HepG2 (cell line): ENCODE measurements at regions not wholly inside any gene's neighbourhood (a gene's known extent, or its start where the extent isn't known, plus 50 kb on each side); places are given as distances from the start of the nearest gene placed in this dataset.
A peak's percentile ranks its signal among the peaks of the same experiment; 100 is the strongest.

Source experiments
- AHDC1 ChIP-seq: sonication (generic); formaldehyde crosslinking; IDR thresholded peaks from 2 replicates; pipeline ENCODE4 v1.5.1; 2020; ENCODE audit warnings: mild to moderate bottlenecking, missing genetic modification reagents, borderline replicate concordance
- DMTF1 ChIP-seq: sonication (generic); formaldehyde crosslinking; IDR thresholded peaks from 2 replicates; pipeline ENCODE4 v1.4.0; 2020; ENCODE audit warnings: mild to moderate bottlenecking, missing genetic modification reagents
- DPF2 ChIP-seq: sonication (generic); formaldehyde crosslinking; IDR thresholded peaks from 2 replicates; pipeline ENCODE4 v1.4.0; 2020; ENCODE audit warnings: mild to moderate bottlenecking, low read depth, missing genetic modification reagents, borderline replicate concordance
- E2F5 ChIP-seq: sonication (generic); formaldehyde crosslinking; conservative IDR thresholded peaks from 2 replicates; pipeline ENCODE4 v1.4.0; 2020; ENCODE audit warnings: missing genetic modification reagents
- EP300 ChIP-seq, 3 experiments: sonication (generic) in 1 of 3; formaldehyde crosslinking in 1 of 3; IDR thresholded peaks; 2 replicates each; pipeline versions ENCODE4 v1.5.1 to v1.6.1; 2011 to 2020; ENCODE audit warnings: low read depth in 2 of 3, low read length in 2 of 3, borderline replicate concordance in 1 of 3, improper control_type of control experiment in 1 of 3, mild to moderate bottlenecking in 1 of 3, missing genetic modification reagents in 1 of 3, moderate library complexity in 1 of 3
- GPN1 ChIP-seq: sonication (generic); formaldehyde crosslinking; IDR thresholded peaks from 2 replicates; pipeline ENCODE4 v1.5.1; 2020; ENCODE audit warnings: missing genetic modification reagents, borderline replicate concordance
- KAT2B ChIP-seq: fragments of 150-350 bp; IDR thresholded peaks from 2 replicates; pipeline ENCODE4 v1.6.1; 2014; ENCODE audit warnings: low read depth, low read length, borderline replicate concordance
- NR2F1 ChIP-seq, 2 experiments: fragments of 450-650 bp in 1 of 2; formaldehyde crosslinking in 1 of 2; IDR thresholded peaks; 2 replicates each; pipeline versions ENCODE4 v1.5.0 to v1.6.1; 2016 to 2020; ENCODE audit warnings: mild to moderate bottlenecking in 1 of 2, missing compliant biosample characterization in 1 of 2, missing genetic modification reagents in 1 of 2, moderate library complexity in 1 of 2
- SIX1 ChIP-seq: sonication (generic); formaldehyde crosslinking; IDR thresholded peaks from 2 replicates; pipeline ENCODE4 v1.4.0; 2020; ENCODE audit warnings: missing genetic modification reagents, borderline replicate concordance
- ZNF430 ChIP-seq: sonication (generic); formaldehyde crosslinking; IDR thresholded peaks from 2 replicates; pipeline ENCODE4 v1.9.0; 2021; ENCODE audit warnings: mild to moderate bottlenecking, missing genetic modification reagents
- ZNF484 ChIP-seq: sonication (generic); formaldehyde crosslinking; IDR thresholded peaks from 2 replicates; pipeline ENCODE4 v1.5.1; 2020; ENCODE audit warnings: mild to moderate bottlenecking, low read depth, missing genetic modification reagents, borderline replicate concordance
- ZNF704 ChIP-seq: sonication (generic); formaldehyde crosslinking; IDR thresholded peaks from 2 replicates; pipeline ENCODE4 v1.8.1; 2023; ENCODE audit warnings: mild to moderate bottlenecking, inconsistent platforms, moderate library complexity, missing genetic modification reagents, borderline replicate concordance
- ZNF784 ChIP-seq: sonication (generic); formaldehyde crosslinking; IDR thresholded peaks from 2 replicates; pipeline ENCODE4 v1.5.1; 2020; ENCODE audit warnings: missing genetic modification reagents, mild to moderate bottlenecking, borderline replicate concordance
- TF ChIP-seq, protein P1 (sequence below): sonication (generic); formaldehyde crosslinking; IDR thresholded peaks from 2 replicates; pipeline ENCODE4 v1.8.1; 2023; ENCODE audit warnings: mild to moderate bottlenecking, missing genetic modification reagents

DNA sequence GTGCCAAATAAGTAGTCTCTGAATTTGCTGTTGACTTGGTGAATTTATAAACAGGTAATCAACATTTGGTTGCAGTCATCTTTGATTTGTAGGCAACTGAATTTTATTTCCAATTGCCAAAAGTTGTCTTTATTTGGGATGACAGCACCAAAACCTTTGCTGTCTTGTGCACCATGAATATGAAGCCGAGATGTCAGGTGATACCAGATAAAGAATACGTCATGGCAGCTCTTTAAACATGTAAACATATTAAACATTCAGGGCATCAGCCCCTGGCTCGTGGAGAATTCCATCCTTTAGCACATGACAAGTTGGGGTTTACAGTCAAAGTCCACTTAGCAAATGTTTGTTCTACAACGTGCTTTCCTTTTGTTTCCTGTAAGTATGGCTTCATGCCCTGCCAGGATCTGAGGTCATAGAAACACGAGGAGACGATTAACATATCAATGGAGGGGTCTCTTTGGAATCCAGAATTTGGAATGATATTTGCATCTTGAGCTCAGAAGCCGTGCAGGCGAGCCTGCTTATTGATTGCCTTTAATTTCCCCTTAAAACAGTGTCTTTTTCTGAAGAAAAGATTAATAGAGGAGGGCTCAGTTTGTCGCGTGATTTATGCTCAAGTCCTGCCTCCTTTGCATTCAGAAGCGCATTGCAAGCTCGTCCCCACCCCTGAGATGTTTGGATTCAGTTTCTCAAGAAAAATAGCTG is 170.2 kb upstream of the ZNF217 start (continued):
- TF ChIP-seq AHDC1 (CRISPR knock-in tag) (peak; percentile 98), ZNF430 (peak; percentile 94), ZNF704 (CRISPR knock-in tag) (no peak), SIX1 (CRISPR knock-in tag) (peak; percentile 83), GPN1 (no peak), NR2F1 (CRISPR knock-in tag; IDR thresholded peaks at IDR 0.05) (0 out of 4 replicates have a peak, but pooled peaks of 1 of the 2 experiments have one; percentile 26), EP300 (IDR thresholded peaks at IDR 0.05; ENCODE audit: low read depth in 2 of 2, low read length in 2 of 2) (peak; percentile 95 to 99; a peak in 3 of 4 replicates), EP300 (CRISPR knock-in tag; IDR thresholded peaks at IDR 0.05; ENCODE audit: borderline replicate concordance) (peak; percentile 97), ZNF484 (CRISPR knock-in tag) (no peak), DMTF1 (CRISPR knock-in tag) (no peak), DPF2 (CRISPR knock-in tag) (peak; percentile 79), ZNF784 (CRISPR knock-in tag) (0 out of 2 replicates have a peak, but pooled peaks have one; percentile 73), KAT2B (no peak), E2F5 (CRISPR knock-in tag) (no peak)
- TF ChIP-seq, protein P1, sequence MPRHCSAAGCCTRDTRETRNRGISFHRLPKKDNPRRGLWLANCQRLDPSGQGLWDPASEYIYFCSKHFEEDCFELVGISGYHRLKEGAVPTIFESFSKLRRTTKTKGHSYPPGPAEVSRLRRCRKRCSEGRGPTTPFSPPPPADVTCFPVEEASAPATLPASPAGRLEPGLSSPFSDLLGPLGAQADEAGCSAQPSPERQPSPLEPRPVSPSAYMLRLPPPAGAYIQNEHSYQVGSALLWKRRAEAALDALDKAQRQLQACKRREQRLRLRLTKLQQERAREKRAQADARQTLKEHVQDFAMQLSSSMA = peak; percentile 69; the same call in 1 of the 2 replicates
